HCT116 (cell line): ENCODE measurements at regions not wholly inside any gene's neighbourhood (a gene's known extent, or its start where the extent isn't known, plus 50 kb on each side); places are given as distances from the start of the nearest gene placed in this dataset.

Experiments used
- ATAC-seq: fragments of 200-7000 bp; cut with Tn5 transposase; 2 replicates; pipeline ENCODE4 v1.9.1; 2020; ENCODE audit warnings: mild to moderate bottlenecking, moderate library complexity
- BruUV-seq: library from RNA; stranded (reverse); fragments of 400-500 nt; replicated peaks from 2 replicates; lab custom pipeline; 2021; lab: Mats Ljungman, UMichigan
- CTCF ChIA-PET: fragments of 300-600 bp; sonication (Branson Sonifier 250); formaldehyde crosslinking; loops from one replicate; lab custom pipeline; 2021; ENCODE audit warnings: antibody characterized with exemption; lab: Charles Lee
- POLR2A ChIA-PET: fragments of 300-600, 350-600 bp; sonication (Branson Sonifier 250); formaldehyde crosslinking; loops from one replicate; lab custom pipeline; 2021; ENCODE audit warnings: antibody characterized with exemption; lab: Charles Lee
- RAD21 ChIA-PET, 2 experiments: fragments of 300-600 bp; sonication (Branson Sonifier 250); formaldehyde crosslinking; loops; one replicate each; lab custom pipeline; 2023; ENCODE audit warnings: low total read pairs in 2 of 2; ENCODE audit not compliant: uncharacterized antibody in 2 of 2, unreplicated experiment in 2 of 2, low non-redundant PET in 1 of 2; lab: Charles Lee
- DNase-seq: peaks from one replicate; pipeline ENCODE4 v3.0.0-alpha.2; 2010; ENCODE audit warnings: low read depth, low spot score
- H2AFZ ChIP-seq: fragments of 200-600 bp; shearing (Covaris generic), sonication (generic); 2 replicates; pipeline ENCODE4 v1.6.1; 2017; ENCODE audit warnings: low read depth, mixed run types, mixed read lengths, antibody characterized with exemption, low read length; ENCODE audit not compliant: poor library complexity, severe bottlenecking
- H3K27ac ChIP-seq: 2 replicates; pipeline ENCODE4 v1.5.1; 2012; ENCODE audit warnings: low read depth, low read length
- H3K27me3 ChIP-seq: fragments of 200-600 bp; sonication (generic); 2 replicates; pipeline ENCODE4 v1.6.1; 2016; ENCODE audit warnings: mixed run types, low read length, mixed read lengths; ENCODE audit not compliant: insufficient read depth
- H3K36me3 ChIP-seq, 2 experiments: fragments of 200-500 bp in 1 of 2; fragments of 200-600 bp in 1 of 2; sonication (Bioruptor generic) in 1 of 2; sonication (generic) in 1 of 2; 2 replicates each; pipeline versions ENCODE4 v1.5.1 to v1.6.1; 2014 to 2016; ENCODE audit warnings: low read length in 2 of 2, inconsistent platforms in 1 of 2, mixed read lengths in 1 of 2, mixed run types in 1 of 2; ENCODE audit not compliant: insufficient read depth in 2 of 2, control insufficient read depth in 1 of 2
- H3K4me1 ChIP-seq, 2 experiments: fragments of 200-600 bp in 1 of 2; sonication (generic) in 1 of 2; 2 replicates each; pipeline versions ENCODE4 v1.5.1 to v1.6.1; 2012 to 2017; ENCODE audit warnings: low read length in 2 of 2, inconsistent platforms in 1 of 2, mild to moderate bottlenecking in 1 of 2, mixed read lengths in 1 of 2, mixed run types in 1 of 2, moderate library complexity in 1 of 2; ENCODE audit not compliant: insufficient read depth in 2 of 2, control insufficient read depth in 1 of 2
- H3K4me2 ChIP-seq: fragments of 200-600 bp; sonication (generic); 2 replicates; pipeline ENCODE4 v1.6.1; 2017; ENCODE audit warnings: mixed run types, low read length, mixed read lengths
- H3K4me3 ChIP-seq, 2 experiments: fragments of 200-600 bp in 1 of 2; sonication (generic) in 1 of 2; replicated peaks in 1 of 2; 2 replicates each; pipeline ENCODE4 v1.5.1; 2011 to 2016; ENCODE audit warnings: low read length in 2 of 2, control low read depth in 1 of 2, low read depth in 1 of 2, mild to moderate bottlenecking in 1 of 2, mixed read lengths in 1 of 2, mixed run types in 1 of 2
- H3K79me2 ChIP-seq: fragments of 200-600 bp; sonication (generic); 2 replicates; pipeline ENCODE4 v1.6.1; 2017; ENCODE audit warnings: mild to moderate bottlenecking, mixed run types, low read length, moderate library complexity, mixed read lengths; ENCODE audit not compliant: insufficient read depth
- H3K9ac ChIP-seq: fragments of 200-600 bp; sonication (generic); 2 replicates; pipeline ENCODE4 v1.6.1; 2016; ENCODE audit warnings: low read length, mixed read lengths
- H3K9me2 ChIP-seq: fragments of 200-600 bp; sonication (generic), shearing (Covaris generic); 2 replicates; pipeline ENCODE4 v1.6.1; 2017; ENCODE audit warnings: mixed run types, mild to moderate bottlenecking, moderate library complexity; ENCODE audit not compliant: insufficient read depth
- H3K9me3 ChIP-seq, 2 experiments: fragments of 200-500 bp in 1 of 2; fragments of 200-600 bp in 1 of 2; sonication (Bioruptor generic) in 1 of 2; sonication (generic) in 1 of 2; 2 replicates each; pipeline ENCODE4 v1.6.1; 2014 to 2017; ENCODE audit warnings: low read length in 2 of 2, mixed read lengths in 2 of 2, inconsistent platforms in 1 of 2, low read depth in 1 of 2, mild to moderate bottlenecking in 1 of 2, mixed run types in 1 of 2, moderate library complexity in 1 of 2; ENCODE audit not compliant: control insufficient read depth in 1 of 2, insufficient read depth in 1 of 2
- H4K20me1 ChIP-seq: fragments of 200-600 bp; sonication (generic), shearing (Covaris generic); 2 replicates; pipeline ENCODE4 v1.6.1; 2017; ENCODE audit warnings: mixed run types, mild to moderate bottlenecking, moderate library complexity; ENCODE audit not compliant: insufficient read depth
- ATF3 ChIP-seq: IDR thresholded peaks from 2 replicates; pipeline ENCODE4 v1.6.1; 2012
- CEBPB ChIP-seq: IDR thresholded peaks from 2 replicates; pipeline ENCODE4 v1.6.1; 2012; ENCODE audit warnings: low read depth
- CTCF ChIP-seq, 3 experiments: fragments of 200-600 bp in 1 of 3; sonication (generic) in 1 of 3; IDR thresholded peaks in 2 of 3; conservative IDR thresholded peaks in 1 of 3; 2 replicates each; pipeline ENCODE4 v1.5.1; 2012 to 2017; ENCODE audit warnings: low read depth in 2 of 3, low read length in 2 of 3, antibody characterized with exemption in 1 of 3, borderline replicate concordance in 1 of 3, control low read depth in 1 of 3, mild to moderate bottlenecking in 1 of 3, mixed read lengths in 1 of 3, mixed run types in 1 of 3, moderate library complexity in 1 of 3; ENCODE audit not compliant: insufficient read depth in 1 of 3
- EGR1 ChIP-seq: IDR thresholded peaks from 2 replicates; pipeline ENCODE4 v1.6.1; 2012; ENCODE audit warnings: low read depth
- ELF1 ChIP-seq: IDR thresholded peaks from 2 replicates; pipeline ENCODE4 v1.6.1; 2012; ENCODE audit warnings: low read depth, borderline replicate concordance
- EZH2phosphoT487 ChIP-seq: fragments of 200-600 bp; IDR thresholded peaks from 2 replicates; pipeline ENCODE4 v1.6.1; 2018; ENCODE audit warnings: antibody characterized with exemption, borderline replicate concordance
- FOSL1 ChIP-seq: IDR thresholded peaks from 2 replicates; pipeline ENCODE4 v1.6.1; 2012; ENCODE audit warnings: low read depth
- JUND ChIP-seq: IDR thresholded peaks from 2 replicates; pipeline ENCODE4 v1.6.1; 2012
- MAX ChIP-seq: IDR thresholded peaks from 2 replicates; pipeline ENCODE4 v1.6.1; 2012
- POLR2A ChIP-seq: IDR thresholded peaks from 2 replicates; pipeline ENCODE4 v1.7.0; 2011; ENCODE audit warnings: borderline replicate concordance; ENCODE audit not compliant: insufficient read depth, insufficient read length; ENCODE audit errors: extremely low read depth
- RAD21 ChIP-seq: IDR thresholded peaks from 2 replicates; pipeline ENCODE4 v1.6.1; 2012; ENCODE audit warnings: low read depth, mild to moderate bottlenecking
- REST ChIP-seq: IDR thresholded peaks from 2 replicates; pipeline ENCODE4 v1.6.1; 2012; ENCODE audit warnings: low read depth
- SP1 ChIP-seq: IDR thresholded peaks from 2 replicates; pipeline ENCODE4 v1.6.1; 2012; ENCODE audit warnings: low read depth
- SRF ChIP-seq: IDR thresholded peaks from 2 replicates; pipeline ENCODE4 v1.6.1; 2012; ENCODE audit warnings: low read depth
- TCF7L2 ChIP-seq: IDR thresholded peaks from 2 replicates; pipeline ENCODE4 v1.7.0; 2011; ENCODE audit warnings: borderline replicate concordance, inconsistent platforms; ENCODE audit not compliant: insufficient read depth, insufficient read length; ENCODE audit errors: extremely low read depth
- YY1 ChIP-seq: IDR thresholded peaks from 2 replicates; pipeline ENCODE4 v1.6.1; 2011; ENCODE audit warnings: low read length, low read depth, moderate library complexity, mild to moderate bottlenecking; ENCODE audit not compliant: insufficient replicate concordance; ENCODE audit errors: extremely low read depth
- ZBTB33 ChIP-seq: IDR thresholded peaks from 2 replicates; pipeline ENCODE4 v1.6.1; 2011; ENCODE audit warnings: mild to moderate bottlenecking, low read length, moderate library complexity; ENCODE audit not compliant: insufficient replicate concordance; ENCODE audit errors: extremely low read depth
- ZFX ChIP-seq: fragments of 450-650 bp; IDR thresholded peaks from 2 replicates; pipeline ENCODE4 v1.6.1; 2017
- ZNF274 ChIP-seq: fragments of 200-500 bp; sonication (Bioruptor generic); IDR thresholded peaks from 2 replicates; pipeline ENCODE4 v1.6.1; 2014; ENCODE audit warnings: mild to moderate bottlenecking, low read depth, low read length, inconsistent platforms
- intact Hi-C: fragments of 100-400 bp; cut with micrococcal nuclease; formaldehyde crosslinking; loops from 2 replicates; pipeline ENCODE4 v1.10.0; 2022

GRCh38 chr15:94917068-94917467, 685.7 kb downstream of the MCTP2 start:
- ChIA-PET RAD21 (no interaction called here), CTCF (no interaction called here), POLR2A (no interaction called here)
- TF ChIP-seq TCF7L2 (no peak), CTCF (IDR thresholded peaks at IDR 0.05 in 2 of 3, conservative IDR thresholded peaks at IDR 0.05 in 1 of 3; ENCODE audit: borderline replicate concordance in 1 of 3, insufficient read depth in 1 of 3, low read depth in 2 of 3, low read length in 2 of 3) (no peak), ZBTB33 (no peak), EZH2phosphoT487 (no peak), SRF (no peak), EGR1 (no peak), ZNF274 (no peak), MAX (no peak), REST (no peak), SP1 (no peak), CEBPB (no peak), FOSL1 (no peak), YY1 (no peak), ATF3 (no peak), POLR2A (no peak), JUND (no peak), ELF1 (no peak), RAD21 (no peak), ZFX (no peak)
- intact Hi-C loops: no loop called here
- no peaks in the 10 kb centered on the region for H3K79me2 ChIP-seq
- ATAC-seq: no peak
- no TSS peak for BruUV-seq
- no peaks in the 10 kb centered on the region for H3K27me3 ChIP-seq
- no peaks in the 10 kb centered on the region for H3K9me3 ChIP-seq
- H3K4me1 ChIP-seq: no peaks in the 10 kb centered on the region
- H3K4me2 ChIP-seq: no peak overlapping the region
- no peaks in the 10 kb centered on the region for H3K9me2 ChIP-seq
- no peak overlapping the region for H3K9ac ChIP-seq
- H4K20me1 ChIP-seq: no peaks in the 10 kb centered on the region
- no peak for DNase-seq
- H3K4me3 ChIP-seq: no peak overlapping the region
- H3K36me3 ChIP-seq: no peaks in the 10 kb centered on the region
- H3K27ac ChIP-seq: no peak overlapping the region
- H2AFZ ChIP-seq: no peak overlapping the region
